HG03571 (cell line): ENCODE measurements at regions not wholly inside any gene's neighbourhood (a gene's known extent, or its start where the extent isn't known, plus 50 kb on each side); places are given as distances from the start of the nearest gene placed in this dataset.
"Not testable (repeated sequence)": the region's sequence is repeated elsewhere in the genome, so short reads cannot be mapped to it uniquely, and the experiment has no call there.

Experiments used
- ATAC-seq: cut with Tn5 transposase; IDR thresholded peaks from one replicate; pipeline ENCODE4 v1.9.1; 2021; ENCODE audit not compliant: unreplicated experiment

DNA sequence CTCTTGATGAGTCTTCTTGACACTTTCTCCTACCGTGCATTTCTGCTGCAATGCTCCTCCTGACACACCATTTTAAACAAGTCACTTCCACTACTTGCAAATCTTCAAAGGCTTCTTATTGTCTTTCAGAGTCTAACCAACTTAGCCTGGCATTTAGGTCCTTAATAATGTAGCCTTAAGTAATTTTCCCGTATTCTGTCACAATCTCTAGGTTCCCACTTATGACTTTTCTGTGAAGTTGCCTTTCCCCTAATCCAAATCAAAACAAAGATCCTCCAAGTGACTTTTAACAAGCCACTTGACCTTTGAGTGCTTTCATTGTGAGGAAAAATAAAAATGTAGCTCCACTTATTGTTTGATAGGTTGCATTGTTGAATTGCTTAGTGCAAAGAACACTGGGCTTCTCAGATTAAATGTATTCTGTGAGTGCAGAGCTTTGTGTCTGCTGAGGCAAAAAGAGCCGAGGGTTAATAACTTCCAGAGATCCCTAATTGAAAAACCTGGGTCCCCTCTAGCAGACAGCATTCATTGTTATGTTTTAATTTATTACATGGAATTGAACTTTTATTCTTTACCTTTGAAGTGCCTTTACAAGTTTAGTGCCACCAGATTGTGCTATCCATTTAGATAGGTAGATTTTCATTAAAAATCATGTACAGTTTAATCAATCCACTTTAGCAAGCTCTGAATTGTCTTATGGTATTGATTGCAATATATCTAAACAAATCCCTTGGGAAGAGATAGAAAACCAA is 341.7 kb upstream of the TYRP1 start:
- ATAC-seq = no peak

DNA sequence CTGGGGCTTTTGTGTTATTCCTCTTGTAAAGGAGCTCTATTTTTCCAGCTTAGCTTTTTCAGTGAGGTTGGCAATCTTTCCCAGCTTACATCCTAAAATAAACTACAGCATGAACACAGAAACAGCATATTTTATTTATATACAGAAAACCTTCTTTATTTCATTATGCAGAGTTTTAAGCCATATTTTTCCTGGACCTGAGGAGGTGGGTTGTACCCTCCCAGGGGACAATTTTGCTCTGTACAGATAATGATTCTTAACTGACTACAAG is 341.2 kb upstream of the TYRP1 start:
- no peak for ATAC-seq

DNA sequence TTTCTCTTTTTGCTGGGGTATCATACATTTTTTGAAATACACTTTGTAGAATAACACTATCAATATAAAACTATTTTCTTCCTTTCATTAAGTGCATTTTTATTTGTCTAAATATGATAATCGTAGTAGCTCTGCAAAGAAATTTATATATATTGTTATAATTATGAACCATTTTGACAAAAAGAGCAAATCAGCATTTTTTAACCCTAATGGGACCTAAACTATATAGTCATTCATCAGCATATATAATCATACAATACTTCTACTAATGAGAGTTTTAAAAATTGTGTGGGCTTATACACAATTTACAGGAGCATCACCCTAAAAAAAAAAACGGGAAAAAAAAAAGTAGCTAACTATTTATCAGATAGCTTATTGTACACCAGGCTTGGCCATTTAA is 329.7 kb upstream of the TYRP1 start:
- no peak for ATAC-seq

DNA sequence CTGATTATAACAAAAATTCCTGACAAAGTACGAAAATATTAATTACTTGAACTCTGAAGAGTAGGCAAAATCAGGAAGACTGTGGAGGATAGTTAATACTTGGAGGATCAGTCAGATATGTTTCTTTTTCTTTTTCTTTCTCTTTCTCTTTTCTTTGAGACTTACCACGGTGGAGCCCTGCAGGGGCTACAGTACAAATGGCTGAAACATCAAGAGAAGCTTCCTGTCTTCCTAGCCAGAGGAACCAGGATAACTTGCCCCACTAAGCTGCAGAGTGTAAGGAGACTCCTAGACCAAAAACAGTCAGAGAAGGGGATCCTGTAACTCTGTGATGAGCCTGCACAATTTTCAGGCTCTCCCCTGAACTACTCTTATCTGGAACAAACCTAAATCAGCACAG is 324.6 kb upstream of the TYRP1 start:
- ATAC-seq = no peak

DNA sequence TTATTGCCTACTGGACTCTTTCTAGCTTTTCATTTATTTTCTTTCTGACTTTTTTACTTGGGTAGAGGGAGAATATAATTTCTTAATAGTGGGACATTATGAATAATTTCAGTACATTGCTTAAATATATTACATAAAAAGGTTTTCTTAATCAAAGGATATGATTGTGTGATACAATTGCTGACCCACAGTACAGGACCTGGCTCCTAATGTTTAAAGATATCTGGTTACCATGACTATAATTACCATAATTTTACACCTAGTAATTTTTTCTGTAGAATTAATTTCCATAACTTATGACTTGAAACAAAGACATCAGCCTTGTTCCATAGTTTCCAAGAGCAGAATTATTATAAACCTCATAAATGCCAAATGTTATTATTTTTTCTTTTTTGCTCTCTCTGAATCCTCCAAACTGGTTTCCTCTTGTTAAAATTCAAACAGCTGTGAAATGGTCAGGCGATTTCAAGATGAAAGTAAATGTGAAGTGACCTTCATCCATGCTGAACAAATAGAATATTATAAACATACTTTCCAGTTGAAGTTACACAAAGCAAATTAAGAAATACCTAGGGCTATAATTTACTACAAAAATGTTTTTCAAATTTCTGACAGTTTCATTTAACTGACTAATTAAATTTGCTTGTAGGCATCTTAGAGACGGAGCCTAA is 301.2 kb upstream of the TYRP1 start:
- ATAC-seq = no peak

DNA sequence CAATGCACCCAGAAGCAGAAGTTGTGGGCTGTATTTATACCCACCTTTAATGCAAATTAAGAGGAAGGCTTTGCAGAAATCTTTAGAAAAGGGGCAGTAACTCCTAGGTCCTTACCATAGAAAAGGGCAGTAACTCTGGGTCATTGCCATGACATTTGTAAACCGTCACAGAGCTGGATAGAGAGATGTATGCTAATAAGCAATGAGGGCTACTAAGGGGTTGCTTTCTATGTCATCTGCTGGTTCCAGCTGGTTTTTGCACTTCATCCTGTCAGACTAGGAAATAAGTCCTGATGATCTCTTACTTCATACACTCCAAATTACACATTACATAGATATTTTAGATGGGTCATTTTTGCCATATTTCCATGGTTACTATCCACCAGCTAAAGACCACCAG is 299.1 kb upstream of the TYRP1 start:
- ATAC-seq = no peak

DNA sequence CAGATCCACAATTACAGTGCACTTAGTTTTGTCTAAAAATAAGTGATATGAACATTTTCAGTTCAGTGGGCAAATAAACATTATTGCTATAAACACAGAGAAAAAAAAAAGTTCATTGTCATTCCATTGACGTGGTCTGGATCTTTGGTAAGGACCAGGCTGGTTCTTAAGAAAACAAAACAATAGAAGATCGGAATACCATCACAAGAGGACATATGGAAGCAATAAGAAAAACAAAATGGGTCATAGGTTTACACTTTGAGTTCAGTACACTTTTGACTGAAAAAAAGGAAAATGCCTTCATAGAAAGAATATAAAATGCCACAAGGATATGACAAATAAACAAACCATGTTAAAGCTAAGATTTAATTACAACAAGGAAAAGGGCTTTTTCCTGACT is 289.5 kb upstream of the TYRP1 start:
- ATAC-seq = no peak

DNA sequence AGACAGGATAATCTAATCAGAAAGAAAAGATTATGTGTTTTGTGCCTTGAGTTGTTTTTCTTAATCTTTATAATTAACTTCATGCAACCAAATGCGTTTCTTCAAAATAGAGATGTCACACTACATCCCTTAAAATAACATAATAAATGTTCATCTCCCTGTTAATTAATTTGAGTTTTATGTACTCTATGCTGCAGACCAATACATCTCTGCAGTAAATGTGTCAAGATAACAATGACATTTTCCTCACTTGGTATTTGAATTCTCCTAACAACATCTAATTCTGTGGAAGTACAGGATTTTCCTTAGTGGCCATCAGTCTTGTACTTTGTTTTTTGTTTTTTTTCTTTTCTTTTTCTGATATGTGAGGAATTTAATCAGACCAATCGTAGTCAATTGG is 279.2 kb upstream of the TYRP1 start:
- no peak for ATAC-seq

DNA sequence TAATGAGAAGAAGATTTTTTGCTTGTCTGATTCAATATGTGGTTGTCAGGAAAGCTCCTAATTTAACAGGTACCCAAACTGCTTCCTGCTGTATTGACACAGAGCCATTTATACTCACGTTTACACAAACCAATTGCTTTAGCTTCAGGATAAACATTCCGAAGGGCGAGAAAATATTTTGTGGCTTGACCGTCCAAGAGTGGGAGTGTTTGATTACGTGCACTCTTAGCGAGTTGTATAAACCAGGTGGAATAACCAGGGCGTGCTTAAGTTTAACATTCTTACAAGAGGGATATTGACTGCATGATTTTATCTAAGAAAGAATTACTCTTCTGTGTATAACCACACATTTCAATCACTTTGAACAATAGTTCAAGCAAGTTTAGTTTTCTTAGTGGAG is 278.7 kb upstream of the TYRP1 start:
- no peak for ATAC-seq

DNA sequence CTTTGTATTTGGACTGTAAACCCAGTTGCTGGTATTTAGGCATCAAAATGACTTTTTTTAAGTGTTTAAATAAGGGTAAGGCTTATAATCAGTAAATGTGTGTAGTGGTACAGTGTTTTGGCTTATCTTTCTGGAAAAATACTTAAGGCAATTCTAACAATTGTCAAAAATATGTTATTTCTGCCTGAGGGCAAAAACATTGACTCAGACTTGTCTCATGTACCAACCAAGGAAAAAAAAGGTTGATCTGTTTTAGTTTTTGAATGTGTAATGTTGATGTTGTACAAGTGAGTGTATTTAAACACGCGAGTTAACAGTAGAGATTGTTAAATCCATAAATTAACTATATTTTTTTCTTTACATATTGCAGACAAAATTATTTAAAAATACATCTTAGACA is 277.8 kb upstream of the TYRP1 start:
- no peak for ATAC-seq

DNA sequence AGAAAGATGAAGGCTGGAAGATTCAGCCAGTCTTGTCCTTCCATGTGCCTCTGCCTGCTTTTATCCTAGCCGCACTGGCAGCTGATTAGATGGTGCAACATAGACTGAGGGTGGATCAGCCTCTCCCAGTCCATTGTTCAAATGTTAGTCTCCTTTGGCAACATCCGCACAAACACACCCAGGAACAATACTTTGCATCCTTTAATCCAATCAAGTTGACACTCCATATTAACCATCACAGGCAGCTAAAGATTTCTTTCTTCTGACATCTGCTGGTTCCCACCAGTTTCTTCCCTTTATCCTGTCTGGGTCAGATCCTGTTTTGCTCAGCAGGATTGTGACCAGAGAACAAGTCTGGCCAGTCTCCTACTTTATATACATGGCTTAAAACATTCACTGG is 276.5 kb upstream of the TYRP1 start:
- ATAC-seq = no peak

DNA sequence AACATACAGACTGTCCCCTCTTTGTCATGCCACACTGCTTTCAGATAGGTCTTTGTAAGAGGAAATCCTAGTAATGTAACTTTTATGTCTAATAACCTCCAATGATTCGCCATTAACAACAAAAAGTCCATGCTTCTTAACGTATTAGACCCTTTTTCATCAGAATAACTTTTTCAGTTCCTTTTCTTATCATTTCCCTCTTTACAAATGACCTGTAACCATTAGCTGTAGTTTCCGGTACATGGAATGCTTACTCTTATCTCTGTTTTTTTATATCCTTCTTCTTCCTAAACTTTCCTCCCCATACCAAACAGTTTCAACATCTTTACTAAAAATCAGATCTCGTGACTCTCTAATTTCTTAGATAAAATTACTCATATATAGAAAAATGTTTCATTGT is 268.9 kb upstream of the TYRP1 start:
- no peak for ATAC-seq

DNA sequence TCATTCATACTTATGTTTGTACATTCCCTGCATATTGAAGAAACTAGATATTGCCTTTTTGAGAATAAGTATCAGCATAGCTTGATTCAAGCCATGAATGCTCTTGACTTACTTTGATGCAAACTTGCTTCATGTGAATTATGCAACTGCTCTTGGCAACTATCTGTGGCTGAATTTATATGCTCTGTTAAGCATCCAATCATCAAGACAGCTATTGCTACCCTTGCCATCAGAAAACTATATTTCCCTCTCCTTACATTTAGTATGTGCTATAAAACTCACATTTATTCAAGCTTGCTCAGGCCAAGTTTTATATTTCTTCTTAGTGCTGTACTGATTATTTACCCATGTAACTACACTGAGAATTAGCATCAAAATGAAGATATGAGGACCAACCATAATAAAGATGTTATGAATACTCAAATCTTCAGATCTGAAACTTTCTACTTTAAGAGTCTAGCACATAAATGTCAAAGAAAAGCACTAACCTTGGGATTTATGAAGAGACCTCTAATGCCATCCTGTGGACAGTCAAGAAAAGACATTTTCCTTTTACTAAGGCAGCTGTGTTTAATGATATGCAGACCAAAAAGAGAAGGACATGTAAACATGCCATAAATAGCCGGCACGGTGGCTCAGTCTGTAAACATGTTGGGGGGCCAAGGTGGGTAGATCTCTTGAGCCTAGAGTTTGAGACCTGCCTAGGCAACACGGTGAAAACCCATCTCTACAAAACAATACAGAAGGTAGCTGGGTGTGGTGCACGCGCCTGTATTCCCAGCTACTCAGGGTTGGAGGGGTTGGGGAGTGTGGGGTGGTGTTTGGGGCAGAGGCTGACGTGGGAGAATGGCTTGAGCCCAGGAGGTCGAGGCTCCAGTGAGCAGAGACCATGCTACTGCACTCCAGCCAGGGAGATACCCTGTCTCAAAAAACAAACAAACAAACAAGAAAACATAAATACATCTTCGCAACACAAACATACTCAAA is 267.0 kb upstream of the TYRP1 start:
- ATAC-seq = no peak

DNA sequence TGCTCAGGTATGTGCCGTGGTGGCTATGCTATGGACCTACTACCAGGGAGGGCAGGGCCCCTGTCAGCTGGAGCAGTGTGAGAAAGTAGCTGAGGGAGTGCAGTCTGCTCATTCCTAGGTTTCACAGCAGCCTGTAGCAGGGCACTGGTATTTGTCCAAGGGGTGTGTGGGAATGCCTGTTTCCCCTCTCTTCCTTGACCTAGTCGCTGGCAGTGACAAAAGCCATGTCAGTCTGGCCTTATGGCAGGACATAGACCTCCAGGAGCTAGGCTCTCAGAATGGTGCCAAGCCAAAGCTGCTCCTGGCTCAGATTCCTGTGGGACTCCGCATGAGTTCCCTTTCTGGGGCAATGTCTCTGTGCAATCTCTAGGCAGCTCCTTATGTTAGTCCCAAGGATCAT is 253.9 kb upstream of the TYRP1 start:
- ATAC-seq = no peak

DNA sequence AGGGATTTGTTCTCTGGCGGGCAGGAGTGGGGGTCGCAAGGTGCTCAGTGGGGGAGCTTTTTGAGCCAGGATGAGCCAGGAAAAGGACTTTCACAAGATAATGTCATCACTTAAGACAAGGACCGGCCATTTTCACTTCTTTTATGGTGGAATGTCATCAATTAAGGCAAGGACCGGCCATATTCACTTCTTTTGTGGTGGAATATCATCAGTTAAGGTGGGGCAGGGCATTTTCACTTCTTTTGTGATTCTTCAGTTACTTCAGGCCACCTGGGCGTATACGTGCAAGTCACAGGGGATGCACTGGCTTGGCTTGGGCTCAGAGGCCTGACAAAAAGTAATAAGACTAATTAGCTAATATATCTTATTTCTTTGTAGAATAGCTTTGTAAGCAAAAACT is 252.1 kb upstream of the TYRP1 start:
- not testable (repeated sequence) for ATAC-seq

DNA sequence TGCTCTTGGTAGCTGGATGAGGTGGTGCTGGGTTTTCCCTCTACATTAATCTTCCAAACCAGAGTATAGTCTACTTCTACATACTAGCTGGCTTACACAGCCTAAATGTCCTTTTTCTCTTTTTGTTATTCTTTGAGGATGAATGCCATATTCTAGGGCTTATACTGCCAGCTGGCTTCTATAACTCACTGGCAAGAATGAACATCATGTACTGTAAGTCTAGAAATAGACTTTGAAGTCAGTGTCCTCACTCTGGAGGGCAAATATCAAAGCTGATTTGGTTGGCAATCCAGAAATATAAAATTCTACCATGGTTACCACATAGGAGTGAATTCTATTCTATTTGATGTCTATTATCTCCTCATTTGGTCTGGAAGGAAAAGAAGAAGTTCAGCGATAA is 251.7 kb upstream of the TYRP1 start:
- no peak for ATAC-seq

DNA sequence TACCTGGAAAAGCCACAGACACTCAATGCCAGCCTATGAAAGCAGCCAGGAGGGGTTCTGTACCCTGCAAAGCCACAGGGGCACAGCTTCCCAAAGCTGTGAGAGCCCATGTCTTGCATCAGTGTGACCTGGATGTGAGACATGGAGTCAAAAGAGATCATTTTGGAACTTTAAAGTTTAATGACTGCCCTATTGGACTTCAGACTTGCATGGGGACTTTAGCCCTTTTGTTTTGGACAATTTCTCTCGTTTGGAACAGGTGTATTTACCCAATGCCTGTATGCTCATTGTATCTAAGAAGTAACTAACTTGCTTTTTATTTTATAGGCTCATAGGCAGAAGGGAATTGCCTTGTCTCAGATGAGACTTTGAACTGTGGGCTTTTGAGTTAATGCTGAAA is 244.9 kb upstream of the TYRP1 start:
- no peak for ATAC-seq

DNA sequence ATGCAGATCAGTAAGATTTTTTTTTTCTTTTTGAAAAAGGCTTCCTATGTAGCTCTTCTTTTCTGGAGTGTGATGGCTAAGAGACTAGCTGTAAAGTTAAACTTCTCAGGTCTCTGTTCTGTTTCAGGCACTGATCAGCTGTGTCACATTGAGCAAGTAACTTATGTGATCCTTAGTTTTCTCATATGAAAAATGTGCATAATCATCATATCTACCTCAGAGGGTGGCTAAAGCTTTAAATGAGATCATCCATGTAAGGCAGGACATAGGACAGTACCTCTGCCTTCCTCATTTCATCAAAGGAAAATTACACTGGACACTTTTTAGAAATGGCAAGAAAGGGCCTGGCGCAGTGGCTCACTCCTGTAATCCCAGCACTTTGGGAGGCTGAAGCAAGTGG is 235.9 kb upstream of the TYRP1 start:
- ATAC-seq = no peak

DNA sequence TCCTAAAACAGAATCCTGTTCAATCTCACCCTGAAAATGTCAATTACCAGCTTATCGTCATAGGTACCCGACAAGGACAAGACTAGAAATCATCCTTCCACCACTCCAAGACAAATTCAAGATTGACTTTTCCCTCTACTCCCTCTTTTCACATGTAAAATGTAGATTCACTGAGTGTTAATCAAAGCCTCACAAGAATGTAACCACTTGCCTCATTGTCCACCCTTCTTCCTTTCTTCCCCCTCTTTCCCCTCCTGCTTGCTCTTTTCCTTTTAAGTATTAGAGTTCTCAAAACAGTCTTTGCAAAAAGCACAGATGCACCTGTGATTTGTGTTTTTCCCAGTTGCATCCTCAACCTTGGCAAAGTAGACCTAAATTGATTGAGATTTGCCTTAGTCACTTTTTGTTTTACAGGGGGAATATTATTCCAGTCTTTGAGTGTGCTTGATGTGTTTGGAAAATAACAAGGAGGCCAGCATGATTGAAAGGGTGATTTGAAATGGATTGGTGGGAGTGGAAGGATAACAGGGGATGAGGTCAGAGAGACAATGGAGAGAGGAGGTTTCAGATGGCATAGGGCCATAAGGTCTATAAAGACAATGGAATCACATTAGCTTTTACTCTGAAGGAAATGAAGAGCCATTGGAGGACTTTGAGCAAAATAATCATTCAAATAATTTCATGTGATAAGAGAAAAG is 231.3 kb upstream of the TYRP1 start:
- ATAC-seq = no peak

DNA sequence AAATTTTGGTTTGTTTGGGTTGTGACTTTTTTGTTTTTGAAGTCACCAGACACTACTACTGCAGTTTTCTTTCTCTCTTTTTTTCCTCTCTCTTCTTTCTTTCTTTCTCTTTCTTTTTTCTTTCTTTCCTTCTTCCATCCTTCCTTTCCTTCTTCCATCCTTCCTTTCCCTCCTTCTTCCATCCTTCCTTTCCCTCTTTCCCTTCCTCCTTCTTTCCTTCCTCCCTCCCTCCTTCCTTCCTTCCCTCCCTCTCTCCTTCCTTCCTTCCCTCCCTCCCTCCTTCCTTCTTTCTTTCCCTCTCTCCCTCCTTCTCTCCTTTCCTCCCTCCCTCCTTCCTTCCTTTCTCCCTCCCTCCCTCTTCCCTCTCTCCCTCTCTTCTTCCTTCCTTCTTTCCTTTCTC is 230.3 kb upstream of the TYRP1 start:
- no peak for ATAC-seq

DNA sequence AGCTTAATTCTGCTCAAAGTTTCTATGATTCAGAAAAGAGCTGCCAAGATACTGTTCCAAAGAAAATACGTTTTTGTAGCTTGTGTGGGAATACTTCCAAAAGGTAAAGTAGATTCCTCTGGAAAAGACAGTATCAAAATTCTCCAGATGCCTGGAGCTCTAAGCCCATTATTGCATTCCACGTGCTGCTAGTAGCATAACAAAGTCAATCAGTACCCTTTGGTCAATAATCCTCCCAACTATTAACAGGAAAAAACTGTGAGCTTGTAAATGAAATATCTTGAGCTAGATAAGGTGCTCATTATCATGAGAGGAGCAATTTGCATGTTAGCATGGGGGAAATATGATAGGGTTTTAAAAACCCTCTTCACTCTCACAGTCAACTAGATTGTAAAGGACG is 229.5 kb upstream of the TYRP1 start:
- no peak for ATAC-seq
